H1 (cell line): ENCODE measurements at regions not wholly inside any gene's neighbourhood (a gene's known extent, or its start where the extent isn't known, plus 50 kb on each side); places are given as distances from the start of the nearest gene placed in this dataset.

Experiments used
- CTCF ChIA-PET: fragments of 300-600 bp; sonication (Branson Sonifier 250); formaldehyde crosslinking; loops from one replicate; lab custom pipeline; 2021; ENCODE audit not compliant: partially characterized antibody; lab: Charles Lee
- POLR2A ChIA-PET: fragments of 300-600 bp; sonication (Branson Sonifier 250); formaldehyde crosslinking; loops from one replicate; lab custom pipeline; 2021; ENCODE audit warnings: inconsistent platforms; ENCODE audit not compliant: partially characterized antibody; lab: Charles Lee
- DNase-seq, 2 experiments: peaks; one replicate each; pipeline versions ENCODE4 v3.0.0 to v3.0.0-alpha.2; 2010 to 2022; ENCODE audit warnings: low spot score in 2 of 2, low read depth in 1 of 2, mixed read lengths in 1 of 2
- FAIRE-seq: peaks from 2 replicates; lab custom pipeline; 2011; peaks lifted over from hg19 to GRCh38; lab: Jason Lieb, UNC
- H2AFZ ChIP-seq: 2 replicates; pipeline ENCODE4 v1.8.1; 2012; ENCODE audit warnings: low read length, inconsistent platforms
- H2AK5ac ChIP-seq: 2 replicates; pipeline ENCODE4 v1.6.1; 2013; ENCODE audit warnings: low read depth, low read length
- H2BK120ac ChIP-seq: replicated peaks from 2 replicates; pipeline ENCODE3; 2013; ENCODE audit warnings: low read depth, low read length, inconsistent platforms
- H2BK12ac ChIP-seq: 2 replicates; pipeline ENCODE4 v1.6.1; 2013; ENCODE audit warnings: low read depth, low read length
- H2BK15ac ChIP-seq: 2 replicates; pipeline ENCODE4 v1.6.1; 2013; ENCODE audit warnings: low read length
- H2BK20ac ChIP-seq: 2 replicates; pipeline ENCODE4 v1.6.1; 2013; ENCODE audit warnings: low read length
- H2BK5ac ChIP-seq: 2 replicates; pipeline ENCODE4 v1.6.1; 2013; ENCODE audit warnings: low read depth, low read length
- H3K14ac ChIP-seq: 2 replicates; pipeline ENCODE4 v1.6.1; 2013; ENCODE audit warnings: inconsistent platforms; ENCODE audit not compliant: insufficient read length
- H3K18ac ChIP-seq: 2 replicates; pipeline ENCODE4 v1.6.1; 2013; ENCODE audit warnings: low read length; ENCODE audit errors: extremely low read depth
- H3K23ac ChIP-seq: 2 replicates; pipeline ENCODE4 v1.6.1; 2013; ENCODE audit warnings: inconsistent platforms; ENCODE audit not compliant: insufficient read length
- H3K23me2 ChIP-seq: 2 replicates; pipeline ENCODE4 v1.6.1; 2013; ENCODE audit warnings: low read depth, low read length
- H3K27ac ChIP-seq: 2 replicates; pipeline ENCODE4 v1.6.1; 2011; ENCODE audit warnings: low read depth, low read length, inconsistent platforms
- H3K27me3 ChIP-seq, 4 experiments: replicated peaks in 1 of 4; 1 replicate in 1 of 4; 2 replicates in 3 of 4; pipeline versions ENCODE4 v1.6.1 to v1.8.1; 2011 to 2013; ENCODE audit warnings: low read length in 3 of 4, mild to moderate bottlenecking in 3 of 4, inconsistent platforms in 2 of 4, mixed read lengths in 2 of 4, moderate library complexity in 1 of 4; ENCODE audit not compliant: control insufficient read depth in 3 of 4, insufficient read depth in 3 of 4; ENCODE audit errors: extremely low read depth in 1 of 4
- H3K36me3 ChIP-seq, 4 experiments: 2 replicates each; pipeline versions ENCODE4 v1.6.1 to v1.8.1; 2011 to 2013; ENCODE audit warnings: mild to moderate bottlenecking in 4 of 4, low read length in 3 of 4, moderate library complexity in 2 of 4, control low read depth in 1 of 4, inconsistent platforms in 1 of 4; ENCODE audit not compliant: insufficient read depth in 4 of 4, control insufficient read depth in 2 of 4
- H3K4ac ChIP-seq: replicated peaks from 2 replicates; pipeline ENCODE3; 2013; ENCODE audit warnings: low read length, low read depth, mixed read lengths, inconsistent platforms; ENCODE audit not compliant: insufficient read length
- H3K4me1 ChIP-seq, 4 experiments: replicated peaks in 1 of 4; 1 replicate in 1 of 4; 2 replicates in 3 of 4; pipeline versions ENCODE4 v1.6.1 to v1.8.1; 2011 to 2013; ENCODE audit warnings: low read length in 3 of 4, inconsistent platforms in 2 of 4, mixed read lengths in 1 of 4; ENCODE audit not compliant: insufficient read depth in 4 of 4, control insufficient read depth in 3 of 4
- H3K4me2 ChIP-seq, 2 experiments: 2 replicates each; pipeline versions ENCODE4 v1.6.1 to v1.8.1; 2011 to 2013; ENCODE audit warnings: low read depth in 2 of 2, low read length in 2 of 2, control low read depth in 1 of 2, inconsistent platforms in 1 of 2, mild to moderate bottlenecking in 1 of 2; ENCODE audit not compliant: insufficient read depth in 1 of 2
- H3K4me3 ChIP-seq, 4 experiments: fragments of 200-600, 300-600 bp in 1 of 4; sonication (generic), shearing (Covaris generic), sonication (Bioruptor Twin) in 1 of 4; 2 replicates each; pipeline versions ENCODE4 v1.5.1 to v1.8.1; 2011 to 2016; ENCODE audit warnings: low read length in 4 of 4, low read depth in 3 of 4, control low read depth in 2 of 4, inconsistent platforms in 2 of 4, mild to moderate bottlenecking in 2 of 4, mixed read lengths in 1 of 4, moderate library complexity in 1 of 4; ENCODE audit not compliant: insufficient read depth in 2 of 4; ENCODE audit errors: extremely low read depth in 1 of 4
- H3K56ac ChIP-seq: replicated peaks from 2 replicates; pipeline ENCODE3; 2013; ENCODE audit warnings: low read depth, mild to moderate bottlenecking, mixed read lengths, low read length, inconsistent platforms; ENCODE audit not compliant: insufficient read length
- H3K79me1 ChIP-seq: 2 replicates; pipeline ENCODE4 v1.6.1; 2013; ENCODE audit warnings: low read depth, low read length, control low read depth
- H3K79me2 ChIP-seq, 2 experiments: 2 replicates each; pipeline versions ENCODE4 v1.6.1 to v1.8.1; 2012 to 2013; ENCODE audit warnings: low read length in 2 of 2, mild to moderate bottlenecking in 2 of 2, inconsistent platforms in 1 of 2; ENCODE audit not compliant: insufficient read depth in 2 of 2, control insufficient read depth in 1 of 2
- H3K9ac ChIP-seq, 4 experiments: replicated peaks in 1 of 4; 1 replicate in 1 of 4; 2 replicates in 3 of 4; pipeline versions ENCODE4 v1.6.1 to v1.8.1; 2011 to 2013; ENCODE audit warnings: low read depth in 3 of 4, low read length in 3 of 4, control low read depth in 2 of 4, mild to moderate bottlenecking in 2 of 4, moderate library complexity in 2 of 4, inconsistent platforms in 1 of 4; ENCODE audit errors: extremely low read depth in 1 of 4
- H3K9me3 ChIP-seq, 2 experiments: 2 replicates each; pipeline versions ENCODE4 v1.6.1 to v1.8.1; 2012 to 2013; ENCODE audit warnings: mild to moderate bottlenecking in 2 of 2, moderate library complexity in 2 of 2, control low read depth in 1 of 2, inconsistent platforms in 1 of 2, low read depth in 1 of 2, low read length in 1 of 2, mixed read lengths in 1 of 2; ENCODE audit not compliant: insufficient read depth in 2 of 2
- H4K20me1 ChIP-seq, 2 experiments: replicated peaks in 1 of 2; 2 replicates each; pipeline versions ENCODE3 to v1.8.1; 2011 to 2013; ENCODE audit warnings: inconsistent platforms in 2 of 2, low read length in 2 of 2, mild to moderate bottlenecking in 1 of 2; ENCODE audit not compliant: insufficient read depth in 2 of 2, control insufficient read depth in 1 of 2
- H4K5ac ChIP-seq: 2 replicates; pipeline ENCODE4 v1.6.1; 2013; ENCODE audit warnings: low read length, low read depth, mixed read lengths, inconsistent platforms; ENCODE audit not compliant: insufficient read length
- H4K8ac ChIP-seq: 2 replicates; pipeline ENCODE4 v1.8.0; 2013; ENCODE audit warnings: mild to moderate bottlenecking, moderate library complexity, low read length, inconsistent platforms; ENCODE audit not compliant: insufficient read depth; ENCODE audit errors: extremely low read depth
- H4K91ac ChIP-seq: replicated peaks from 2 replicates; pipeline ENCODE3; 2013; ENCODE audit warnings: low read length, mixed read lengths, inconsistent platforms; ENCODE audit not compliant: insufficient read length
- RNF2 ChIP-seq: fragments of 200-900, 300-1000 bp; sonication (generic); IDR thresholded peaks from 2 replicates; pipeline ENCODE4 v1.7.1; 2016; ENCODE audit warnings: borderline replicate concordance, low read depth, mild to moderate bottlenecking, antibody characterized with exemption, low read length; ENCODE audit not compliant: poor library complexity, severe bottlenecking; ENCODE audit errors: missing control alignments
- WGBS, 2 experiments: shearing (Covaris generic) in 1 of 2; methylation state at CpG; one replicate each; pipeline versions ENCODE4 v1.1.6 to v1.1.7; 2013 to 2015; ENCODE audit warnings: low lambda C conversion rate in 2 of 2, mixed read lengths in 2 of 2, inconsistent platforms in 1 of 2, low coverage in 1 of 2, missing lambda C conversion rate in 1 of 2; ENCODE audit not compliant: insufficient replicate concordance in 2 of 2, insufficient coverage in 1 of 2, insufficient read length in 1 of 2; ENCODE audit errors: extremely low coverage in 1 of 2, missing lambda C conversion rate in 1 of 2; 5-methylcytosine and 5-hydroxymethylcytosine counted together

GRCh38 chr2:144300632-144301031 is 219.3 kb downstream of the ZEB2 start:
- Histone ChIP-seq H3K27ac (no peak overlapping the region), H3K27me3 (no peaks in the 10 kb centered on the region), H2BK120ac (no peak overlapping the region), H2BK15ac (no peak overlapping the region), H3K18ac (no peak overlapping the region), H4K20me1 (no peaks in the 10 kb centered on the region), H3K4me2 (no peak overlapping the region), H3K23ac (no peak overlapping the region), H2AFZ (no peak overlapping the region), H3K14ac (no peak overlapping the region), H4K8ac (no peak overlapping the region), H4K91ac (no peak overlapping the region), H2BK20ac (no peak overlapping the region), H2BK5ac (no peak overlapping the region), H3K9me3 (no peaks in the 10 kb centered on the region), H3K36me3 (no peaks in the 10 kb centered on the region), H2AK5ac (no peak overlapping the region), H3K23me2 (no peaks in the 10 kb centered on the region), H3K56ac (no peak overlapping the region), H3K9ac (no peak overlapping the region), H4K5ac (no peak overlapping the region), H3K79me1 (no peaks in the 10 kb centered on the region), H3K4me1 (no peaks in the 10 kb centered on the region), H3K4ac (no peak overlapping the region), H2BK12ac (no peak overlapping the region), H3K79me2 (0 out of 4 replicates have a peak, but pooled peaks cover 0 to 4% of the 10 kb centered on the region in 2 experiments), H3K4me3 (no peak overlapping the region)
- FAIRE-seq (no peak), DNase-seq (no peak)
- POLR2A ChIA-PET, result no interaction called here
- CTCF ChIA-PET, result interaction anchor here (0.7 kb wide), 1 partner anchor 20 kb away, joined by 3 read pairs; no protein-coding TSS in a partner anchor
- 76% methylated on average over 2 of the region's 2 CpGs; no CpG with 5 or more reads in 1 of the 2 experiments for whole genome bisulfite sequencing, 2 experiments
- TF ChIP-seq RNF2, result no peak
